Activated CD4-positive, alpha-beta T cell treated with anti-CD3 and anti-CD28 coated beads, Interleukin-2, amount 50 U/mL, for 4 hours (primary cell): ENCODE measurements at regions not wholly inside any gene's neighbourhood (a gene's known extent, or its start where the extent isn't known, plus 50 kb on each side); places are given as distances from the start of the nearest gene placed in this dataset.
"Not testable (repeated sequence)": the region's sequence is repeated elsewhere in the genome, so short reads cannot be mapped to it uniquely, and the experiment has no call there.

Source experiments
- DNase-seq, 2 experiments: peaks; one replicate each; pipeline ENCODE4 v3.0.0-alpha.2; 2020

DNA sequence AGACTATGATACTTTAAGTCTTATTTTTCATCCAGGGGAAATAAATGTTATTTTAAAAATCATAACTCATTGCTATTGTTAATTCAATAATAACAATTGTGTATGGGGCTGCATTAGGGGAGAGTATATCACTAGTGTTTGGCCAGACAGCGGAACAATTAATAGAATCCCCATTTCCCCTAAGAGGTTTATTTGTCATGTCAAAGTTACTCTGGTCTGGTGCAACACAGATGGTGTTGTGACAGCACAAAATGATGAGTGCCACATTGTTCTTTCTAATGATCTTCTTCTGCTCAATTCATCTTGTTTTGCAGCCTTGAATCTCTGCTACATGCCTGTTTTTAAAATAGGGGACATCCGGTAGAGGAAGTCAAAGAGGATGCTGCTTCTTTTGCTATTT, 351.6 kb downstream of the NSUN3 start:
- DNase-seq = no peak

GRCh38 chr3:94416768-94417167, 353.9 kb downstream of the NSUN3 start:
- no peak for DNase-seq

GRCh38 chr3:94417963-94418455, 355.1 kb downstream of the NSUN3 start:
- no peak for DNase-seq

- DNase-seq = no peak
Measured at GRCh38 chr3:94420931-94421330, 358.1 kb downstream of the NSUN3 start.

DNA sequence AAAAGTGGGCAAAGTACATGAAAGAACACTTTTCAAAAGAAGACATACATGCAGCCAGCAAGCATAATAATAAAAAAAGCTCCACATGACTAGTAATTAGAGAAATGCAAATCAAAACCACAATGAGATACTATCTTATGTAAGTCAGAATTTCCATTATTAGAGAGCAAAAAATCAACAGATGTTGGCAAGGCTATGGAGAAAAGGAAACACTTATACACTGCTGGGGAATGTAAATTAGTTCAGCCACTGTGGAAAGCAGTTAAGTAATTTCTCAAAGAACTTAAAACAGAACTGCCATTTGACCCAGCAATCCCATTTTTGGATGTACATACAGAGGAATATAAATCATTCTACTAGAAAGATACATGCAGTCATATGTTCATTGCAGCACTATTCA, 360.7 kb downstream of the NSUN3 start:
- no peak for DNase-seq

DNA sequence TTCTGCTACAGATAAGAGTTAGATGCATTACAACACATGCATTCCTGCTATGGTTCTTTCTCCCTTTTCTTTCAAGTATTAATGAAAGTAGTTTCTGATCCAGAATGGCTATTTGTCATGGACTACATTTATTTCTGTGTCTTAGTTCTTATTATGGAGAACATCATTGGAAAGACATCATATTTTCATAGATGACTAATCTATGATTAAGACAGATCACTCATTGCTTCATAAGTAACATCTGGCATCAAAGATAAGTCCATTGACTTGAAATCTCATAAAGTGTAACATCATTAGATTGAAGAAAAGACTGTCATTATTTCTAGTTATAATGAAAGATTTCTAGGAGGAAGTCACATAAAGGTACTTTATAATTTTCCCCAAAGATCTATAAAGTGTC, 366.7 kb downstream of the NSUN3 start:
- DNase-seq = no peak

DNA sequence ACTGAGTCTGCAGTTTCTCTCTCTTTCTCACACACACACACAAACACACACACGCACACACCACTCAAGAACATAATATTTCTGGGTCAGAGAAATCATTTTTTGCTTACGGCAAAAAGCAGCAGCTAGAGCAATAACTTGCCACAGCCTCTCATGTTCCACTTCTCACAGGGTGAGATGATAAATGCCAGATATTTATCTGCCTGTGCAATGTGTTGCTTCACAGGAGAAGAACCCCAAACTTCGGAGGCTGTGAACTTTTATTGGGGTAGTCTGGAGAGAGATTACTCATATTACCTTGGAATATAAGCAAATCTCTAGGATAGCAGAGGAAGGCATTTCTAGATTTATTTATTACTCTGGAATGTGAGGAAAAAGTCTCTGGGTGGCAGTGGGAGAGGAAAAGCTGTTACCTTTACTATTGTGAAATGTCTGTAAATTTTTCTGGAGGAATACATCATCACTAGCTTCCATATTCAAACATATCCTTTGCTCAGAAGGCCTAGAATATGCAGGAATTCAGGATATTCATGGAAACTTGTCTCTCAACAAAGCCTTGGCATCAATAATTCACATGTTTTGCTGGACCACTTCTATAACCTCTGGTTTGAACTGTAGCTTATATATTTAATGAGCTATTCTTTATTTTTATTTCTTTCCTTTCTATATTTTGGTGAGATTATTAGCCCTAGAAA, 369.2 kb downstream of the NSUN3 start:
- no peak for DNase-seq

- DNase-seq = no peak
Measured at GRCh38 chr3:94433811-94434210, 370.9 kb downstream of the NSUN3 start.

DNA sequence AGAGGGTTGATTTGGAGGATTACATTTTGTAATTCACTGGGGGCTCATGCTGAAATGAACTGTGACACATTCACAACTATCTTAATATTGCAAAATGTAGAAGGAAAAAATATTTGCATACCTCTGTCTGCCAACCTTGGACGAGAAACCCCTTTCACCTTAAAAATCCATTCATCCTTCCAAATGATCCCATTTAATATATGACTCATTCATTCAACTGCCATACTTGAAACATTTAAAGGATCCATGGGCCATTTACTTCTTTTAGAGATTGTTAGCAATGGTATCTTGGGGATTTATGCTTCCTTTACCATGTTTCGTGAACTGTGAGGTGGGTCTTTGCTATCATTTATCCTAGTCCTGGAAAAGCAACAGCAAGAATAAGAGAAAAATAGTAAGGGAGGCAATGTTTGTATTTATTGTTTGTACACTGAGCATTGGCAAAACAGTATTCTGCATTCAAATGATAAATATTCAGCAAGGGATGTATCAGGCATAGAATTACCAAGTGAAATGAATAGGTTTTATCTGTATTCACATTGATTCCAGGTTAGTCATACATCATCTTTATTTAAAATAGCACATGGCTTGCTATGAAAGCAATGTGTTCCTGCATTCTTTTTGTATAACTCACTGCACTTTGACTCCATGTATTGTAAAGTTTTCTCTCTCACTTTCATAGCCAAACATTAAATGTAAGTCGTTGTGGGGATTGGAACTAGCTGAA, 378.1 kb downstream of the NSUN3 start:
- no peak for DNase-seq

GRCh38 chr3:94441494-94441847, 378.6 kb downstream of the NSUN3 start:
- DNase-seq = no peak

- DNase-seq = no peak
Measured at GRCh38 chr3:94453864-94454263, 391.0 kb downstream of the NSUN3 start.

GRCh38 chr3:94459167-94459566, 396.3 kb downstream of the NSUN3 start:
- DNase-seq = no peak

DNA sequence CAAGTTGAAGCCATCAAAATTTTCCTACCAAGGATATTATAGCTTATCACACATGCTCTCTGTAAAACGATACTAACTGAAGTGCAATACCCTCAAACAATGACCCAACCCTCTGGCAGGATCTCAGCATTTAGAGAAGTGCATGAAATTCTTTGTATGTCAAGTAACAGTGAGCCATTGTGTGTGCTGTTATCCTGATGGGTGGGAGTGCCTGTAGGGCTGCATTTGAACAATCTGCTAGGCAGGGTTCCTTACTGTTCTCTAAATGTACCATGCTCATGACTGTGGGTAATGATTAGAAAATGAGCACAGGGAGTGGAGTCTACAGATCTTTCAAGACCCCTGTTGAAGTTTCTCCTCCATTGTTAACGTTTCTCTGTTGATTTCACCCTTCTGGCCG, 398.1 kb downstream of the NSUN3 start:
- DNase-seq = no peak

DNA sequence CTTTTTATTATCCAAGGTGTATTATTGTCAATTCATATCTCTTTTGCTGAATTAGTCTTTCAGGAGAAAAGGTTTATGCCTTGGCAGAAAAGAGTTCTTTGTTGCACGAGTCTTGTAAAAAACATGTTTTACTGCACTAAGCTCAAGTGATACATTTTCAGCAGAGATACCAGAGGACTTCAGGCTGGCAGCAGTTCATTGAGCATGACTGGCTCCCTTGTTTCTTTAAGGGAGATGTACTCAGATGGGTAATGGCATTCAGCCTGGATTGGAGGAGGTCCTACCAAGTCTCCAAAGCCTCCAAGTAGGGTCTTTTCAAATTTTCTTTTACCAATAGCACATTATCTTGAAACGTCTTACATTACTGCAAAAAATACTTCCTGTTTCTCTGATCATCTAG, 400.1 kb downstream of the NSUN3 start:
- no peak for DNase-seq

DNA sequence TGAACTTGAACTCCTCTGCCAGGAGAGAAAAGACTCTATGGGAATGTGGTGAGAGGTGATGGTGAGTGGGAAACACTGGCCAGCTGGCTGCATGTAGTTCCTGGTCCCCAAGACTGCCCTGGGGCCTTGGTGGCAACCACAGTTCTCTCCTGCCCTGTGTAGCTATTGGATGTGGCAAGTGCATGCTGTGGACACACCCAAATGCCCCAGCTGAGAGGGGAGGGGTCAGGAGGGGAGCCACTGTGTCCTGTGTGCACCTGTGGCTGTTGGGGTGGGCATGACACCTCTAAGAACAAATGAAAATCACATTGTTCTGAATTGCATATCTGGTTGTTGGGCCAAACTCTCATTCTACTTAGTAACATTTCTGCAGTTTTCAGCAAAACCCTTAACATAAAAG, 409.6 kb downstream of the NSUN3 start:
- DNase-seq = no peak

GRCh38 chr3:94481226-94481898, 418.5 kb downstream of the NSUN3 start:
- no peak for DNase-seq

DNA sequence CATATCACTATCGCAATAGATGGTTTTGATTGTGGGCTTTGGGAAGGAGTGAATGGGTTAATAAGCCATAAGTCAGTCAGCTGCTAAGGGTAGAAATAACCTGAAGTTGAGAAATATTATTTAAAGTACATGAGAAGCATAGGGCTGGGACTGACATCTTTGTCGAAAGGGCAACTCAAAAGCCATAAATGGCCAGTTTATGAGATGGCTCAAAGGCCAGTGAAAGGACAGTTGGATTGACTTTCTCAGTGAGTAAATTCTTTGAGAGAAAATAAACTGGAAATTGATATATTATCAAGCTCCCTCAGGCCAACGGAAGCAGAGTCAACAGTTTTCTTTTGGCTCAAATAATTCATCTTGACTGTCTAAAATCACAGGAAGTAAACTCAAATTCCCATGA, 419.8 kb downstream of the NSUN3 start:
- DNase-seq = no peak

- no peak for DNase-seq
Measured at GRCh38 chr3:94483403-94483802, 420.5 kb downstream of the NSUN3 start.

DNA sequence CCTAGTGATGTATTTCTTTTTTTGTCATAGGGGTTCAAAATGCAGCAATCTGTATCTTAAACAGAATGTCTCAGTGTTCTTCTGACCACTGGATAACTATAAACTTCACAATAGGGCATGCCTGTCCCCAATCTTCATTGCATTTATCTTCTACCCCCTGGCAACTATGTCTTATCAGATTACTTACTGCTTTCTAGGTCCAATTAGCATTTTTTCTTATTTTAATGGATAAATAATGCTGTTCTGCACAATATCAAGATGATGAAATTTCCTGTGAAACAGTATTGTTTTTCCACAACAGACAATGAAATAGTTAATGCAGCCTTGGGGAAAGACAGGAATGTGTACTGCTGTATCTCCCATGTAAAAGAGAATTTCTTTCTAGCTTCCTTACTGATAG, 432.1 kb downstream of the NSUN3 start:
- DNase-seq = no peak

DNA sequence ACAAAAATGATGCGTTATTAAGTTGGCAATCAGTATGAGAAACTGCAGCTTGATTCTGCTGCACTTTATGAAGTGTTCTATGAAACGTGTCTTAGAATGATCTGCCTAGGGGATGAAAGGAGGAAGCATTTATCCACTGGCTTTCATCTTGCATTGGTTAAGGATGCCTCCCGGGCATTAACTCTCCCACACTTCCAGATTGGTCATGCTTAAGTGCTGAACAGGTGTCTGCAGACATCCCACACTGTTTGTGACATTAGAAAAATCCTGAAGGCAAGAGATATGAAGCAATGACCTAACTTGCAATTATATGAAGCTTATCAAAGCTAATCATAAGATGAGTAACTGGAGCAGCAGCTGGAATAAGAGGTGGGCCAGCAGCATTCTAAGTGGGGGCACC, 437.3 kb downstream of the NSUN3 start:
- DNase-seq = no peak

- not testable (repeated sequence) for DNase-seq
Measured at GRCh38 chr3:94507354-94507753, 444.5 kb downstream of the NSUN3 start.

GRCh38 chr3:94512876-94513275, 450.0 kb downstream of the NSUN3 start:
- DNase-seq = no peak

GRCh38 chr3:94513600-94513999, 450.7 kb downstream of the NSUN3 start:
- no peak for DNase-seq

DNA sequence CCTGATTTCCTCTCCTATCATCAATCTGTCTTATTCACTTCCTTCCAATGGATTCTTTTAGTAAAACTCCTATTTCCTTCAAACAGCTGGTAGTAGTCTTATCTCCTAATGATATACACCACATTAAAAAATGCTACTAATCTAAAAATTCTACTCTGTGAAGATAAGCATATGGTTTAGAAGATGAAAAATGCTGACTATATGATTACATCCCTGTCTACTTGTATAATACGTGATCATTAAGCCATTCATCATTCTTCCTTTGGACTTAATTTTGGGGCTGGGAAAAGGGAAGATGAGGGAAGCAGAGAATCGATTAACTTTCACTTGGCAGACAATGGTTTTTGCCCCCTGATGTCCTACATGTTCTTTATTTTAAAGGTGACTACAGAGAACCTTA, 453.1 kb downstream of the NSUN3 start:
- DNase-seq = no peak
